HG03139 (cell line): ENCODE measurements at regions not wholly inside any gene's neighbourhood (a gene's known extent, or its start where the extent isn't known, plus 50 kb on each side); places are given as distances from the start of the nearest gene placed in this dataset.

Experiments used
- ATAC-seq: cut with Tn5 transposase; IDR thresholded peaks from one replicate; pipeline ENCODE4 v1.9.1; 2021; ENCODE audit not compliant: unreplicated experiment

- ATAC-seq: no peak
Observed at GRCh38 chr1:221067721-221068120, 188.5 kb downstream of the HLX start.

GRCh38 chr1:221069178-221069903 lies 190.1 kb downstream of the HLX start:
- ATAC-seq: peak; percentile 88

GRCh38 chr1:221069986-221070385 lies 190.7 kb downstream of the HLX start:
- ATAC-seq: no peak

- no peak for ATAC-seq
Observed at GRCh38 chr1:221071777-221072176, 192.5 kb downstream of the HLX start.

- ATAC-seq: no peak
Observed at GRCh38 chr1:221072214-221072613, 193.0 kb downstream of the HLX start.

GRCh38 chr1:221074332-221074731 lies 195.1 kb downstream of the HLX start:
- no peak for ATAC-seq

GRCh38 chr1:221075911-221076310 lies 196.7 kb downstream of the HLX start:
- ATAC-seq: no peak

GRCh38 chr1:221076391-221076811 lies 197.2 kb downstream of the HLX start:
- no peak for ATAC-seq

GRCh38 chr1:221078260-221078965 lies 199.2 kb downstream of the HLX start:
- ATAC-seq: no peak

GRCh38 chr1:221083902-221084301 lies 204.7 kb downstream of the HLX start:
- no peak for ATAC-seq

- ATAC-seq: no peak
Observed at GRCh38 chr1:221084681-221085080, 205.4 kb downstream of the HLX start.

GRCh38 chr1:221085701-221086375 lies 206.6 kb downstream of the HLX start:
- no peak for ATAC-seq

- no peak for ATAC-seq
Observed at GRCh38 chr1:221087919-221088318, 208.7 kb downstream of the HLX start.

- ATAC-seq: no peak
Observed at GRCh38 chr1:221089273-221089672, 210.0 kb downstream of the HLX start.

- ATAC-seq: no peak
Observed at GRCh38 chr1:221089803-221090202, 210.6 kb downstream of the HLX start.

- ATAC-seq: no peak
Observed at GRCh38 chr1:221093903-221094791, 214.9 kb downstream of the HLX start.

- no peak for ATAC-seq
Observed at GRCh38 chr1:221097479-221098281, 218.4 kb downstream of the HLX start.

GRCh38 chr1:221098471-221099405 lies 219.5 kb downstream of the HLX start:
- no peak for ATAC-seq
